AG09309 (cell line): ENCODE measurements at regions not wholly inside any gene's neighbourhood (a gene's known extent, or its start where the extent isn't known, plus 50 kb on each side); places are given as distances from the start of the nearest gene placed in this dataset.

Experiments
- DNase-seq: peaks from one replicate; pipeline ENCODE4 v3.0.0-alpha.2; 2010; ENCODE audit warnings: low read depth
- H3K4me3 ChIP-seq: 2 replicates; pipeline ENCODE4 v1.5.1; 2011; ENCODE audit warnings: mild to moderate bottlenecking, low read depth, low read length, moderate library complexity; ENCODE audit not compliant: control insufficient read depth
- TF ChIP-seq, protein P1 (sequence below): IDR thresholded peaks from 2 replicates; pipeline ENCODE4 v1.5.1; 2011; ENCODE audit warnings: mild to moderate bottlenecking, low read depth, low read length, inconsistent platforms; ENCODE audit not compliant: insufficient read depth, control insufficient read depth; ENCODE audit errors: missing control alignments

DNA sequence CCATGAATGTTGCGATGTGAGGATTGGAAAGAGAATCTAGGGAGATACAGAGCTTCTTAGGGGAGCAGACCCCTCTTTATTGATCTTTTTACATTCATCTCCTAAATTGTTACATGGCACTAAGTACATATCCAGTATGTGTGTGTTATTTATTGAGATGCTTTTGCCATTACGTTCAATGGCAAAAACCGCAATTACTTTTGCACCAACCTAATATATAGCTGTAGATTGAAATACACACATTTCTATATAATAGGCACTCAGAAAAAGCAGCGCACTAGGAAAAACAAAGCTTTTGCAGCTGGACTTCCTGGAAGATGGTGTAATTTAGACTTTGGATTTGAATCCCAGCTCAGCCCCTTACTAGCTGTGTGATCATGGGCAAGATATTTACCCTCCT lies 849.4 kb downstream of the SLC4A3 start:
- DNase-seq = no peak
- no peak overlapping the region for H3K4me3 ChIP-seq
- TF ChIP-seq, protein P1, sequence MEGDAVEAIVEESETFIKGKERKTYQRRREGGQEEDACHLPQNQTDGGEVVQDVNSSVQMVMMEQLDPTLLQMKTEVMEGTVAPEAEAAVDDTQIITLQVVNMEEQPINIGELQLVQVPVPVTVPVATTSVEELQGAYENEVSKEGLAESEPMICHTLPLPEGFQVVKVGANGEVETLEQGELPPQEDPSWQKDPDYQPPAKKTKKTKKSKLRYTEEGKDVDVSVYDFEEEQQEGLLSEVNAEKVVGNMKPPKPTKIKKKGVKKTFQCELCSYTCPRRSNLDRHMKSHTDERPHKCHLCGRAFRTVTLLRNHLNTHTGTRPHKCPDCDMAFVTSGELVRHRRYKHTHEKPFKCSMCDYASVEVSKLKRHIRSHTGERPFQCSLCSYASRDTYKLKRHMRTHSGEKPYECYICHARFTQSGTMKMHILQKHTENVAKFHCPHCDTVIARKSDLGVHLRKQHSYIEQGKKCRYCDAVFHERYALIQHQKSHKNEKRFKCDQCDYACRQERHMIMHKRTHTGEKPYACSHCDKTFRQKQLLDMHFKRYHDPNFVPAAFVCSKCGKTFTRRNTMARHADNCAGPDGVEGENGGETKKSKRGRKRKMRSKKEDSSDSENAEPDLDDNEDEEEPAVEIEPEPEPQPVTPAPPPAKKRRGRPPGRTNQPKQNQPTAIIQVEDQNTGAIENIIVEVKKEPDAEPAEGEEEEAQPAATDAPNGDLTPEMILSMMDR = no peak

DNA sequence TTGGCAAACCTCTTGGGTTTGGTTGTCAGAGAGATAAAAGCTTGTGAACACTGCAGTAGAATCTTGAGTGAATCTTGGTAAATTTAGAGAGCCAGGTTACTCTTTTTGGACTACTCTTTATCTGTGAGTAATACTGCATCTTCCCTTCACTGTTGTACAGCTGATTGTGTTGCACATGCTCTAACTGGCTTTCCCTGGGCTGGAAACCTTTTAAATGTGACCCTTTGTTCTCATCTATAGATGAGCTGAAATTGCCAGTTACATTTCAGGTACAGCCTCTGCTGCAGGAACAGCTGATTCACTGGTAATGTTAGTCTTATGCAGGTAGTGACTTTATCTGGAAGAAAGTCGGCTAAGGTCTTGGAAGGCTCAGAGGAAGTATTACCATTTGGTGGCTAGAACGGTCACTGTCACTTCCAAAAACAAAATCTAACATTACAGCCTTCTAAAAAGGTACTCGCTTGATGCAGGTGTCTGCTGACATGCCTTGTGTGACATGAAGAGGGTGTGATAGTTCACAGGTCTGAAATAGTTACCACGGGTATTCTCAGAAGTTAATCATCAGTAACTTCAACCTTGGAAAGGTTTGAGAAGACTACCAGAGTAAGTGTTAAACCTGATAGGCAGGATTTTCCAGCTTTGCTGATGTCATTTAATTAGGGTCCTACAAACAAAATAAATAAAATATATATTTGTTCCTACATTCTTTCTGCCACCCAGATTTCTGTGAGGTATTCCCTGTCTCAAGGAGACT lies 851.1 kb downstream of the SLC4A3 start:
- DNase-seq = no peak
- TF ChIP-seq, protein P1 = no peak

DNA sequence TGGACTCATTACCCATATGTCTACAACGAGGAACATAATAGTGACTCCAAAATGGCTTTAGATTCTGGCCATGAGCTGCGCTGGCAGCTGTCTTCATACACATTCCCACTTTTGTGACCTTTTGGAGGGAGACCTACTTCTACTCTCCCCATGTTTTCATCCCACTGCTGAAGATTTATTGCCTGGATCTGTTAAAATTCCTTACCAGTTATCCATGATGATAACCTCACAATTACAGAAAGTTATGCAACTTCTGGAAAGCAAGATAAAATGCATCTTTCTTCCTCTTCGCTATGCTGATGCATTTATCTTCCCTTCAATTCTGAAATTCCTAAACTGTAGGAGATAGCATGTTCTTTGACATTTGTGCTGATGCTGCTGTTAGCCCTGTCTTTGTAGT lies 855.3 kb downstream of the SLC4A3 start:
- no peak for DNase-seq
- H3K4me3 ChIP-seq = no peak overlapping the region
- TF ChIP-seq, protein P1 = no peak

More for the DNA sequence above, 851.1 kb downstream of the SLC4A3 start:
- no peak overlapping the region for H3K4me3 ChIP-seq

DNA sequence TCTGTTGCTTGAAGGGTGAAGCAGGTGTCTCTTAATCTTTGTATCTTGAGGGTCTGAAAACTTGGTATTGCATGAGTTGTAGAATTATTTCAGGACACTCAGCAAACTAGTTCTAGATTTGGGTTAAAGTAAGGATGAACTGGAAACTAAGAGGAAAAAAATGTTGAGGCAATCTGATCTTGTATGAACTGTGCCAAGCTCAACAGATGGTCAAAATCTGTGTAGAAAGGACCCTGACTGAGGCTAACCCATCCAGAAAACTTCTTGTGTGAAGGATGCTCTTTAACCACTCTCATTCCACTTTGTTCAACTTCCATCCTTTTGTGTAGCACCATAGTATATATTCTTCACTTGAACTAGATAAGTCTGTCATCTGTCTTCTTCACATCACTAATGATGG lies 861.7 kb downstream of the SLC4A3 start:
- TF ChIP-seq, protein P1 = no peak
- DNase-seq = no peak

DNA sequence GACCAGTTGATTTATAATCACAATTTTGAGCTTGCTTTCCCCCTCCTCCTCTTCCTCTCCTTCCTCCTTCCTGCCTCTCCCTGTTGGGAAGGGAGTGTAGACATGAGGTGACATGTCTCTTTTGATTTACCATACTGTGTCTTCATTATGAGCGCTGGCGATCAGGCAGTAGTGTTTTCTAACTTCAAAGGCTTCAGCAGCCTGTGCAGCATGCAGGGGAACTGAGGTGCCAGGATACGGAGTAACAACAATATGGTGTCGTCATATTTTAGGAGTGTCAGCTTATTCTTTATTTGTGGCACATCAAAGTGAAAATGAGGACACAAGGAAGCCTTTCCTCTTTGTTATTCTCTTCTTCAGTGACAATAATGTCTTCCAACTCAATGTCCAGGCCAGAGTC lies 864.2 kb downstream of the SLC4A3 start:
- TF ChIP-seq, protein P1 = no peak
- H3K4me3 ChIP-seq = no peak overlapping the region
- DNase-seq = no peak

More for the DNA sequence above, 861.7 kb downstream of the SLC4A3 start:
- H3K4me3 ChIP-seq = no peak overlapping the region

DNA sequence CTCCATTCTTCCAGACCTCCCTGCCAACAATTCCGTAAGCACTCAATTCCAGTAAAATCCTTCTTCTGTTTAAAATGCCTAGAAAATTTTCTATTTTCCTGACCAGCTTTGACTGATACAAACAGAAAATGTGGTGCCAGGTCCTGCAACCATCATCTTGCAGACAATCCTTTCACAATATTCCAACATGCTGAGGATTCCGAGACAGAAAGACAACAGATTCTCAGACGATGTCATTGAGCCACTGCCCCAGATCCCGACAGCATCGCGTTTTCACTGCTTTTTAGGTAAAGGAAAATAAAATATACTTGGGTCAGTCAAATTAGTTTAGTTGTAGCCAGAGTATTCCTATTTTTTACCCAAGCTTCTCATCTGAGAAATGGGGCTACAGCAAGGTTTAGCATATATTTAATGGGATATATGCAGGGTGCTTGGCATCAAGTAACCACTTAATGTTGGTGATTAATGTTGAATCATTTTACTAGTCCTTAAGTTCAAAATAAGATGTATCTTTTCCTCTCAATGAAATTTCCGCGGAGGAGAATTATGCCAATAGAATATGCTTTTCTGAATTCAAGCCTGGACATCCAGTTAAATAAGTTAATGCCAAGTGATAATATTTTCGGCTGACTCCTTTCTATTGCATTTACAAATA lies 866.6 kb downstream of the SLC4A3 start:
- TF ChIP-seq, protein P1 = no peak
- no peak overlapping the region for H3K4me3 ChIP-seq
- DNase-seq = no peak
